ENCODE measurements at regions not wholly inside any gene's neighbourhood (a gene's known extent, or its start where the extent isn't known, plus 50 kb on each side); places are given as distances from the start of the nearest gene placed in this dataset.

GRCh38 chr3:118782755-118783202 is 251.9 kb downstream of the IGSF11 start:
- Histone ChIP-seq H3K9ac (no peak overlapping the region), H3F3A (replicated peaks; ENCODE audit: insufficient read depth) (no peaks in the 10 kb centered on the region), H3K36me3 (replicated peaks in 1 of 2; ENCODE audit: control insufficient read depth in 1 of 2, insufficient read depth in 2 of 2, low read length in 1 of 2) (no peaks in the 10 kb centered on the region), H3K27me3 (ENCODE audit: insufficient read depth) (no peaks in the 10 kb centered on the region), H3K4me1 (ENCODE audit: control insufficient read depth in 1 of 2, insufficient read depth in 2 of 2, low read depth in 1 of 2, low read length in 1 of 2) (no peaks in the 10 kb centered on the region), H3K27ac (ENCODE audit: low read depth in 2 of 2, low read length in 1 of 2) (no peak overlapping the region), H4K20me1 (ENCODE audit: insufficient read depth) (no peaks in the 10 kb centered on the region), H3K9me3 (no peaks in the 10 kb centered on the region), H3K4me3 (ENCODE audit: low read depth in 2 of 2, low read length in 1 of 2) (no peak overlapping the region), H2AFZ (ENCODE audit: low read depth) (no peak overlapping the region), H3K9me2 (no peaks in the 10 kb centered on the region), H3K79me2 (ENCODE audit: insufficient read depth) (no peaks in the 10 kb centered on the region), H3K4me2 (no peak overlapping the region)
- 11% methylated on average over 2 of the region's 2 CpGs for WGBS (ENCODE audit: low lambda C conversion rate)
- no peak for DNase-seq
- CTCF ChIA-PET, result interaction anchor here (0.6 kb wide), 1 partner anchor 27 kb away, joined by 3 read pairs; no protein-coding TSS in a partner anchor
- TF ChIP-seq ELF1 (IDR thresholded peaks at IDR 0.05) (no peak), PBX3 (IDR thresholded peaks at IDR 0.05) (no peak), TAF1 (IDR thresholded peaks at IDR 0.05; ENCODE audit: borderline replicate concordance, low read depth, low read length) (no peak), NFIC (IDR thresholded peaks at IDR 0.05; ENCODE audit: borderline replicate concordance) (no peak), EP300 (IDR thresholded peaks at IDR 0.05; ENCODE audit: borderline replicate concordance in 1 of 2, low read depth in 1 of 2, low read length in 1 of 2) (no peak), YY1 (IDR thresholded peaks at IDR 0.05; ENCODE audit: low read depth) (no peak), FOXM1 (IDR thresholded peaks at IDR 0.05; ENCODE audit: low read depth) (no peak), USF1 (IDR thresholded peaks at IDR 0.05; ENCODE audit: borderline replicate concordance, low read depth) (no peak), JUND (IDR thresholded peaks at IDR 0.05) (no peak), NRF1 (IDR thresholded peaks at IDR 0.05; ENCODE audit: low read depth, low read length) (no peak), ZBTB33 (IDR thresholded peaks at IDR 0.05; ENCODE audit: borderline replicate concordance, low read depth) (no peak), FOSL2 (IDR thresholded peaks at IDR 0.05; ENCODE audit: borderline replicate concordance, low read depth) (no peak), TCF12 (IDR thresholded peaks at IDR 0.05) (no peak), POLR2AphosphoS5 (IDR thresholded peaks at IDR 0.05; ENCODE audit: low read depth, low read length) (no peak), EZH2phosphoT487 (IDR thresholded peaks at IDR 0.05; ENCODE audit: borderline replicate concordance, low read depth) (no peak), USF2 (IDR thresholded peaks at IDR 0.05; ENCODE audit: borderline replicate concordance, low read depth, low read length) (no peak)
- POLR2A ChIA-PET, result no interaction called here
